WI38 (cell line): ENCODE measurements at regions not wholly inside any gene's neighbourhood (a gene's known extent, or its start where the extent isn't known, plus 50 kb on each side); places are given as distances from the start of the nearest gene placed in this dataset.

Experiments used
- H3K4me3 ChIP-seq: 2 replicates; pipeline ENCODE4 v1.5.1; 2011; ENCODE audit warnings: low read depth, mild to moderate bottlenecking, control low read depth, low read length
- TF ChIP-seq, protein P1 (sequence below): IDR thresholded peaks from 2 replicates; pipeline ENCODE4 v1.5.1; 2012; ENCODE audit warnings: low read depth, mild to moderate bottlenecking, control low read depth, low read length

- TF ChIP-seq, protein P1, sequence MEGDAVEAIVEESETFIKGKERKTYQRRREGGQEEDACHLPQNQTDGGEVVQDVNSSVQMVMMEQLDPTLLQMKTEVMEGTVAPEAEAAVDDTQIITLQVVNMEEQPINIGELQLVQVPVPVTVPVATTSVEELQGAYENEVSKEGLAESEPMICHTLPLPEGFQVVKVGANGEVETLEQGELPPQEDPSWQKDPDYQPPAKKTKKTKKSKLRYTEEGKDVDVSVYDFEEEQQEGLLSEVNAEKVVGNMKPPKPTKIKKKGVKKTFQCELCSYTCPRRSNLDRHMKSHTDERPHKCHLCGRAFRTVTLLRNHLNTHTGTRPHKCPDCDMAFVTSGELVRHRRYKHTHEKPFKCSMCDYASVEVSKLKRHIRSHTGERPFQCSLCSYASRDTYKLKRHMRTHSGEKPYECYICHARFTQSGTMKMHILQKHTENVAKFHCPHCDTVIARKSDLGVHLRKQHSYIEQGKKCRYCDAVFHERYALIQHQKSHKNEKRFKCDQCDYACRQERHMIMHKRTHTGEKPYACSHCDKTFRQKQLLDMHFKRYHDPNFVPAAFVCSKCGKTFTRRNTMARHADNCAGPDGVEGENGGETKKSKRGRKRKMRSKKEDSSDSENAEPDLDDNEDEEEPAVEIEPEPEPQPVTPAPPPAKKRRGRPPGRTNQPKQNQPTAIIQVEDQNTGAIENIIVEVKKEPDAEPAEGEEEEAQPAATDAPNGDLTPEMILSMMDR, result no peak
- no peak overlapping the region for H3K4me3 ChIP-seq
Observed at GRCh38 chr12:14281539-14281938, 83.9 kb upstream of the ATF7IP start.

DNA sequence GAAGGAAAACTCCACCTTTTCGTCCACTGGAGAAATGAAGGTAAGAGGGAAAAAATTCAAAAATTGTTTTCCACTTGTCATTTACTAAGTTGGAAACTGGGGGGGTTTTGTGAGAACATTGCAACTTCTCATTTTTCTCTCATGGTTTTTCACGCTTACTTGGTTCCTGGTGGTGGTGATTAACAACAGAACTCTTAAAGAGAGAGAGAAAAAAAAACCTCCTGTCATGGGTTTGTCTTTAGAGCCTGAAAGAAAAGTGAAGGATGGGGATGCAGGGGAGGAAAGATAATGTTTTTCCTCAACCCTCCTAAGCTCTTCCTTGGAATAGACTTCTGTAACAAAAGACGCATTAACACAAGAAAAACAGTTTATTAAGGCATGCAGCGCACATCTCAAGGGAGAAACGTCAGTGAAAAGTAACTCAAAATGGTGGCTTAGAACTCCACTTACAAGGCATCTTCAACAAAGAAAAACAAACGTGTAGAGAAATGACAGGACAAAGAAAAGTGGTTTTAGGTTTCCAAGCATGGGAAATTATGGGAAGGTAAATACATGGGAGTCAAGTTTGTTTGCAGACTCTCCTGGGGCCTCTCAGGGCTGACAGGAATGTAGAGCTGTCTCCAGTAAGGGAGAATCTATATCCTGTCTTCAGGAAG lies 81.9 kb upstream of the ATF7IP start:
- H3K4me3 ChIP-seq, result no peak overlapping the region
- TF ChIP-seq, protein P1, result no peak

DNA sequence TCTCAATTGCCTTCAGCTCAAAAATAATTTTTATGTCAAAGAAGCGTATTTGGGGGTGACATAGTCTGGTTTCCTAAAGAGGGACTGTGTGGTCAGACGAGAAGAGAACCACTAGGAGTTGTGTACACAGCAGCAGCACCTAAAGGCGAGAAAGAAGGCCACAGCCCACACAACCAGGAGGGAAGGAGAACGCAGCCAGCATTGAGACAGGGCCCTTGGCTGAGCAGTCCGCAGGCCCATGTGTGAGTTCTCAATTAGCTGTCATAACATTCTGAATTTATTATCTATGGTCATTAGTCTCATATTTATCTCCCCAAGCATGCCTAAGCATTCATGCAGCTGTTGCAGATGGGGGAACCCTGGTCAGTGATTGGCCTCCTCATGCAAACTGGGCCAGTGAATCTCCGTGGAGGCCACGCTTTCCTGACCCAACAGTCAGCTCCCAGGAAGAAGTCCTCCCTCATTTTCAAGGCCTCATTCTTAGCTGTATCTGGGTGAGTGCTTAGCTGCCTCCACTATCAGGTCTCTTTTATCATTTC lies 81.2 kb upstream of the ATF7IP start:
- TF ChIP-seq, protein P1, result no peak
- no peak overlapping the region for H3K4me3 ChIP-seq

GRCh38 chr12:14289601-14290000 lies 75.9 kb upstream of the ATF7IP start:
- no peak overlapping the region for H3K4me3 ChIP-seq
- TF ChIP-seq, protein P1, result no peak

- TF ChIP-seq, protein P1, result no peak
Observed at GRCh38 chr12:14290951-14291350, 74.5 kb upstream of the ATF7IP start.

GRCh38 chr12:14303661-14304155 lies 61.8 kb upstream of the ATF7IP start:
- no peak overlapping the region for H3K4me3 ChIP-seq
- TF ChIP-seq, protein P1, result no peak

More at GRCh38 chr12:14290951-14291350, 74.5 kb upstream of the ATF7IP start:
- no peak overlapping the region for H3K4me3 ChIP-seq

DNA sequence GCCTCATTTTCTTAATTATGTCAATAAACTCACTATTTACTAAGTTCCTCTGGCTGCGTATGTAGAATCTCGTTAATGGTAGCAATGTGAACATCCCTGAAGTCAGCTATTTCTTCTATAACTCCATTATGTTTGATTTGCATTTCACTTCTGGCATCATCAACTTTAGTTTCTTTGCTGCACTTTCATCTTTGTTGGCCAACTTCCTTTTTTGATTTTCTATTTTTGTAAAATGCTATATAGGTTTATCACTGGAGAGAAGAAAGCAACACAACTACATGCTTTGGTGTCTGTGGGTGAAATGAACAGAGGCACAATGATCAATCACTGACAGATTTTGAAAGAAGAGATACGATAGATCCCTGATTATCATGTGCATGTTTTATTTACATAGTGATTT lies 58.5 kb upstream of the ATF7IP start:
- no peak overlapping the region for H3K4me3 ChIP-seq
- TF ChIP-seq, protein P1, result no peak
